ENCODE measurements at regions not wholly inside any gene's neighbourhood (a gene's known extent, or its start where the extent isn't known, plus 50 kb on each side); places are given as distances from the start of the nearest gene placed in this dataset.

GRCh38 chr3:89813500-89813899 lies 706.1 kb downstream of the EPHA3 start:
- no peaks in the 10 kb centered on the region for H3K36me3 Mint-ChIP-seq
- DNase-seq: no peak
- no peak overlapping the region for H3K27ac ChIP-seq (ENCODE audit: insufficient read depth, low read length, poor library complexity, severe bottlenecking)
- no peak for ATAC-seq (ENCODE audit: low read depth in 2 of 2)
- no peaks in the 10 kb centered on the region for H3K27me3 Mint-ChIP-seq
- H3K27me3 ChIP-seq (ENCODE audit: control insufficient read depth, insufficient read depth, low read length): no peaks in the 10 kb centered on the region
- H3K4me3 ChIP-seq (ENCODE audit: low read depth, low read length): no peak overlapping the region
- H3K4me3 Mint-ChIP-seq: no peak overlapping the region
- no peak overlapping the region for H3K27ac Mint-ChIP-seq
- H3K4me1 Mint-ChIP-seq: no peaks in the 10 kb centered on the region
- no peaks in the 10 kb centered on the region for H3K4me1 ChIP-seq (ENCODE audit: control insufficient read depth, insufficient read depth, low read length, poor library complexity, severe bottlenecking)
- H3K36me3 ChIP-seq (ENCODE audit: control insufficient read depth, insufficient read depth, low read length): no peaks in the 10 kb centered on the region
- H3K9me3 ChIP-seq (ENCODE audit: control insufficient read depth in 2 of 2, low read length in 2 of 2): peaks cover 4 to 19% of the 10 kb centered on the region in 2 experiments
- H3K9me3 Mint-ChIP-seq: peaks cover 3 to 32% (median 8%) of the 10 kb centered on the region in 7 donors

- Histone ChIP-seq H3K27ac (ENCODE audit: insufficient read depth, low read length, poor library complexity, severe bottlenecking) (no peak overlapping the region), H3K36me3 (ENCODE audit: control insufficient read depth, insufficient read depth, low read length) (no peaks in the 10 kb centered on the region), H3K9me3 (ENCODE audit: control insufficient read depth in 2 of 2, low read length in 2 of 2) (peaks cover 0 to 2% of the 10 kb centered on the region in 2 experiments), H3K4me3 (ENCODE audit: low read depth, low read length) (no peak overlapping the region), H3K4me1 (ENCODE audit: control insufficient read depth, insufficient read depth, low read length, poor library complexity, severe bottlenecking) (no peaks in the 10 kb centered on the region), H3K27me3 (ENCODE audit: control insufficient read depth, insufficient read depth, low read length) (no peaks in the 10 kb centered on the region)
- Mint-ChIP-seq H3K27ac (no peak overlapping the region), H3K36me3 (no peaks in the 10 kb centered on the region), H3K4me3 (no peak overlapping the region), H3K9me3 (peaks cover 2 to 26% (median 7%) of the 10 kb centered on the region in 7 donors), H3K4me1 (no peaks in the 10 kb centered on the region), H3K27me3 (no peaks in the 10 kb centered on the region)
- ATAC-seq (ENCODE audit: low read depth in 2 of 2): no peak
- no peak for DNase-seq
Measured at GRCh38 chr3:89841041-89841440, 733.6 kb downstream of the EPHA3 start.

GRCh38 chr3:89845053-89845452 lies 737.6 kb downstream of the EPHA3 start:
- Mint-ChIP-seq H3K27me3 (no peaks in the 10 kb centered on the region), H3K36me3 (no peaks in the 10 kb centered on the region), H3K4me3 (no peak overlapping the region), H3K4me1 (no peaks in the 10 kb centered on the region), H3K27ac (no peak overlapping the region), H3K9me3 (peaks cover 2 to 25% (median 4%) of the 10 kb centered on the region in 7 donors)
- Histone ChIP-seq H3K36me3 (ENCODE audit: control insufficient read depth, insufficient read depth, low read length) (no peaks in the 10 kb centered on the region), H3K4me3 (ENCODE audit: low read depth, low read length) (no peak overlapping the region), H3K4me1 (ENCODE audit: control insufficient read depth, insufficient read depth, low read length, poor library complexity, severe bottlenecking) (no peaks in the 10 kb centered on the region), H3K27ac (ENCODE audit: insufficient read depth, low read length, poor library complexity, severe bottlenecking) (no peak overlapping the region), H3K9me3 (ENCODE audit: control insufficient read depth in 2 of 2, low read length in 2 of 2) (peaks cover 2 to 5% of the 10 kb centered on the region in 2 experiments), H3K27me3 (ENCODE audit: control insufficient read depth, insufficient read depth, low read length) (no peaks in the 10 kb centered on the region)
- DNase-seq (no peak), ATAC-seq (ENCODE audit: low read depth in 2 of 2) (no peak)

GRCh38 chr3:89847955-89848354 lies 740.5 kb downstream of the EPHA3 start:
- H3K27ac Mint-ChIP-seq: no peak overlapping the region
- Histone ChIP-seq H3K36me3 (ENCODE audit: control insufficient read depth, insufficient read depth, low read length) (no peaks in the 10 kb centered on the region), H3K4me3 (ENCODE audit: low read depth, low read length) (no peak overlapping the region), H3K4me1 (ENCODE audit: control insufficient read depth, insufficient read depth, low read length, poor library complexity, severe bottlenecking) (no peaks in the 10 kb centered on the region), H3K27ac (ENCODE audit: insufficient read depth, low read length, poor library complexity, severe bottlenecking) (no peak overlapping the region), H3K27me3 (ENCODE audit: control insufficient read depth, insufficient read depth, low read length) (no peaks in the 10 kb centered on the region), H3K9me3 (ENCODE audit: control insufficient read depth in 2 of 2, low read length in 2 of 2) (peaks cover 5 to 9% of the 10 kb centered on the region in 2 experiments)
- ATAC-seq (ENCODE audit: low read depth in 2 of 2): no peak
- H3K36me3 Mint-ChIP-seq: no peaks in the 10 kb centered on the region
- H3K27me3 Mint-ChIP-seq: no peaks in the 10 kb centered on the region
- H3K4me3 Mint-ChIP-seq: no peak overlapping the region
- peaks cover 2 to 14% (median 7%) of the 10 kb centered on the region in 7 donors for H3K9me3 Mint-ChIP-seq
- no peak for DNase-seq
- H3K4me1 Mint-ChIP-seq: no peaks in the 10 kb centered on the region

- no peak for DNase-seq
- H3K9me3 ChIP-seq (ENCODE audit: control insufficient read depth in 2 of 2, low read length in 2 of 2): peaks cover 6 to 9% of the 10 kb centered on the region in 2 experiments
- no peak for ATAC-seq (ENCODE audit: low read depth in 2 of 2)
- no peaks in the 10 kb centered on the region for H3K4me1 ChIP-seq (ENCODE audit: control insufficient read depth, insufficient read depth, low read length, poor library complexity, severe bottlenecking)
- no peak overlapping the region for H3K27ac ChIP-seq (ENCODE audit: insufficient read depth, low read length, poor library complexity, severe bottlenecking)
- no peaks in the 10 kb centered on the region for H3K4me1 Mint-ChIP-seq
- H3K9me3 Mint-ChIP-seq: peaks cover 0 to 34% (median 4%) of the 10 kb centered on the region in 7 donors
- H3K4me3 ChIP-seq (ENCODE audit: low read depth, low read length): no peak overlapping the region
- no peak overlapping the region for H3K4me3 Mint-ChIP-seq
- H3K27me3 Mint-ChIP-seq: no peaks in the 10 kb centered on the region
- no peaks in the 10 kb centered on the region for H3K36me3 Mint-ChIP-seq
- no peak overlapping the region for H3K27ac Mint-ChIP-seq
- no peaks in the 10 kb centered on the region for H3K27me3 ChIP-seq (ENCODE audit: control insufficient read depth, insufficient read depth, low read length)
- H3K36me3 ChIP-seq (ENCODE audit: control insufficient read depth, insufficient read depth, low read length): no peaks in the 10 kb centered on the region
Measured at GRCh38 chr3:89851974-89852621, 744.7 kb downstream of the EPHA3 start.

- DNase-seq (no peak), ATAC-seq (ENCODE audit: low read depth in 2 of 2) (no peak)
- no peaks in the 10 kb centered on the region for H3K4me1 Mint-ChIP-seq
- no peaks in the 10 kb centered on the region for H3K36me3 ChIP-seq (ENCODE audit: control insufficient read depth, insufficient read depth, low read length)
- peaks cover 0 to 2% of the 10 kb centered on the region in 2 experiments for H3K9me3 ChIP-seq (ENCODE audit: control insufficient read depth in 2 of 2, low read length in 2 of 2)
- H3K27ac Mint-ChIP-seq: no peak overlapping the region
- H3K27ac ChIP-seq (ENCODE audit: insufficient read depth, low read length, poor library complexity, severe bottlenecking): no peak overlapping the region
- no peaks in the 10 kb centered on the region for H3K36me3 Mint-ChIP-seq
- H3K4me3 Mint-ChIP-seq: no peak overlapping the region
- H3K4me3 ChIP-seq (ENCODE audit: low read depth, low read length): no peak overlapping the region
- no peaks in the 10 kb centered on the region for H3K27me3 ChIP-seq (ENCODE audit: control insufficient read depth, insufficient read depth, low read length)
- H3K4me1 ChIP-seq (ENCODE audit: control insufficient read depth, insufficient read depth, low read length, poor library complexity, severe bottlenecking): no peaks in the 10 kb centered on the region
- peaks cover 0 to 32% (median 8%) of the 10 kb centered on the region in 7 donors for H3K9me3 Mint-ChIP-seq
- no peaks in the 10 kb centered on the region for H3K27me3 Mint-ChIP-seq
Measured at GRCh38 chr3:89859757-89860156, 752.3 kb downstream of the EPHA3 start.

- Mint-ChIP-seq H3K4me1 (no peaks in the 10 kb centered on the region), H3K36me3 (no peaks in the 10 kb centered on the region), H3K4me3 (no peak overlapping the region), H3K27ac (no peak overlapping the region), H3K9me3 (peaks cover 0 to 12% (median 4%) of the 10 kb centered on the region in 7 donors), H3K27me3 (no peaks in the 10 kb centered on the region)
- Histone ChIP-seq H3K4me1 (ENCODE audit: control insufficient read depth, insufficient read depth, low read length, poor library complexity, severe bottlenecking) (no peaks in the 10 kb centered on the region), H3K9me3 (ENCODE audit: control insufficient read depth in 2 of 2, low read length in 2 of 2) (no peaks in the 10 kb centered on the region), H3K27me3 (ENCODE audit: control insufficient read depth, insufficient read depth, low read length) (no peaks in the 10 kb centered on the region), H3K36me3 (ENCODE audit: control insufficient read depth, insufficient read depth, low read length) (no peaks in the 10 kb centered on the region), H3K4me3 (ENCODE audit: low read depth, low read length) (no peak overlapping the region), H3K27ac (ENCODE audit: insufficient read depth, low read length, poor library complexity, severe bottlenecking) (no peak overlapping the region)
- no peak for ATAC-seq (ENCODE audit: low read depth in 2 of 2)
- DNase-seq: no peak
Measured at GRCh38 chr3:89867286-89867685, 759.9 kb downstream of the EPHA3 start.

GRCh38 chr3:89876116-89876515 lies 768.7 kb downstream of the EPHA3 start:
- H3K36me3 Mint-ChIP-seq: no peaks in the 10 kb centered on the region
- no peak for ATAC-seq (ENCODE audit: low read depth in 2 of 2)
- H3K27me3 Mint-ChIP-seq: no peaks in the 10 kb centered on the region
- H3K9me3 ChIP-seq (ENCODE audit: control insufficient read depth in 2 of 2, low read length in 2 of 2): peaks cover 2 to 16% of the 10 kb centered on the region in 2 experiments
- no peaks in the 10 kb centered on the region for H3K4me1 ChIP-seq (ENCODE audit: control insufficient read depth, insufficient read depth, low read length, poor library complexity, severe bottlenecking)
- H3K27ac ChIP-seq (ENCODE audit: insufficient read depth, low read length, poor library complexity, severe bottlenecking): no peak overlapping the region
- no peaks in the 10 kb centered on the region for H3K27me3 ChIP-seq (ENCODE audit: control insufficient read depth, insufficient read depth, low read length)
- no peak for DNase-seq
- H3K4me3 Mint-ChIP-seq: no peak overlapping the region
- H3K36me3 ChIP-seq (ENCODE audit: control insufficient read depth, insufficient read depth, low read length): no peaks in the 10 kb centered on the region
- peaks cover 0 to 24% (median 11%) of the 10 kb centered on the region in 7 donors for H3K9me3 Mint-ChIP-seq
- no peak overlapping the region for H3K4me3 ChIP-seq (ENCODE audit: low read depth, low read length)
- no peaks in the 10 kb centered on the region for H3K4me1 Mint-ChIP-seq
- no peak overlapping the region for H3K27ac Mint-ChIP-seq

All from CD4-positive, CD25-positive, alpha-beta regulatory T cell (primary cell).